ENCODE measurements at regions not wholly inside any gene's neighbourhood (a gene's known extent, or its start where the extent isn't known, plus 50 kb on each side); places are given as distances from the start of the nearest gene placed in this dataset.

DNA sequence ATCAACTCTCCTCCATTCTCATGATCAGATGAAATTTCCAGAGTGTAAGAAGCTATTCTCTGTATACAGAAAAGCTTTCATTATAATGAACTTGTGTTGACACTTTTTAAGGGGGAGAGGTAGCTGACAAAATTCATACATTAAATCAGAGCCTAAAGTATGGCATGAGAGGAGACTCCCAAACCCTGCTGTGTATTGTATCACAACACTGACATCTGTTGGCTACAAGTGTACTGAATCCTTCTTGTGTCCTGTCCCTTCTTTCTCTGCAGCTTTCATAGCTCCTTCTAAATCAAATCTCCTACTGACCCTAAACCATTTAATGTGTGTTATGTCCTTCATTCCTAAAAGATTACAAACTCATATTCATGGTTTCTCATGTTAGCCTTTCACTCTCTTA, 70.9 kb downstream of the GCC1 start:
- TF ChIP-seq, protein P1, sequence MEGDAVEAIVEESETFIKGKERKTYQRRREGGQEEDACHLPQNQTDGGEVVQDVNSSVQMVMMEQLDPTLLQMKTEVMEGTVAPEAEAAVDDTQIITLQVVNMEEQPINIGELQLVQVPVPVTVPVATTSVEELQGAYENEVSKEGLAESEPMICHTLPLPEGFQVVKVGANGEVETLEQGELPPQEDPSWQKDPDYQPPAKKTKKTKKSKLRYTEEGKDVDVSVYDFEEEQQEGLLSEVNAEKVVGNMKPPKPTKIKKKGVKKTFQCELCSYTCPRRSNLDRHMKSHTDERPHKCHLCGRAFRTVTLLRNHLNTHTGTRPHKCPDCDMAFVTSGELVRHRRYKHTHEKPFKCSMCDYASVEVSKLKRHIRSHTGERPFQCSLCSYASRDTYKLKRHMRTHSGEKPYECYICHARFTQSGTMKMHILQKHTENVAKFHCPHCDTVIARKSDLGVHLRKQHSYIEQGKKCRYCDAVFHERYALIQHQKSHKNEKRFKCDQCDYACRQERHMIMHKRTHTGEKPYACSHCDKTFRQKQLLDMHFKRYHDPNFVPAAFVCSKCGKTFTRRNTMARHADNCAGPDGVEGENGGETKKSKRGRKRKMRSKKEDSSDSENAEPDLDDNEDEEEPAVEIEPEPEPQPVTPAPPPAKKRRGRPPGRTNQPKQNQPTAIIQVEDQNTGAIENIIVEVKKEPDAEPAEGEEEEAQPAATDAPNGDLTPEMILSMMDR (IDR thresholded peaks at IDR 0.05; ENCODE audit: extremely low read depth in 1 of 2, insufficient read depth in 1 of 2, low read depth in 1 of 2, low read length in 2 of 2) = no peak
- TF ChIP-seq POLR2AphosphoS5 (IDR thresholded peaks at IDR 0.05; ENCODE audit: insufficient read depth, low read depth, low read length) = no peak
- TF ChIP-seq, protein P2, sequence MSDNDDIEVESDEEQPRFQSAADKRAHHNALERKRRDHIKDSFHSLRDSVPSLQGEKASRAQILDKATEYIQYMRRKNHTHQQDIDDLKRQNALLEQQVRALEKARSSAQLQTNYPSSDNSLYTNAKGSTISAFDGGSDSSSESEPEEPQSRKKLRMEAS (IDR thresholded peaks at IDR 0.05; ENCODE audit: insufficient read depth, insufficient read length) = no peak
- TF ChIP-seq GATA2 (IDR thresholded peaks at IDR 0.05; ENCODE audit: insufficient read depth, insufficient read length, low read depth, low read length) = no peak
- TF ChIP-seq MYC (IDR thresholded peaks at IDR 0.05; ENCODE audit: low read depth, low read length) = no peak
- TF ChIP-seq EZH2 (IDR thresholded peaks at IDR 0.05; ENCODE audit: borderline replicate concordance, low read depth, low read length, severe bottlenecking) = no peak
- no peak for TF ChIP-seq POLR2A (IDR thresholded peaks at IDR 0.05; ENCODE audit: low read depth, low read length)
- TF ChIP-seq FOS (IDR thresholded peaks at IDR 0.05; ENCODE audit: borderline replicate concordance, insufficient read depth, low read length) = no peak
- no peak for TF ChIP-seq JUN (IDR thresholded peaks at IDR 0.05; ENCODE audit: borderline replicate concordance, insufficient read depth, insufficient read length, low read depth)

Measured in endothelial cell of umbilical vein (primary cell).